Parathyroid adenoma (tissue), 2 donors: ENCODE measurements at regions not wholly inside any gene's neighbourhood (a gene's known extent, or its start where the extent isn't known, plus 50 kb on each side); places are given as distances from the start of the nearest gene placed in this dataset.

Experiments
- H2AFZ ChIP-seq: fragments of 300-600 bp; sonication (generic); one replicate; pipeline ENCODE4 v1.7.0; 2017; ENCODE audit warnings: antibody characterized with exemption, mild to moderate bottlenecking
- H3K27ac ChIP-seq: fragments of 300-600 bp; sonication (generic); one replicate; pipeline ENCODE4 v1.7.0; 2017
- H3K27me3 ChIP-seq: fragments of 300-600 bp; sonication (generic); one replicate; pipeline ENCODE4 v1.7.0; 2017; ENCODE audit warnings: low read length; ENCODE audit not compliant: control insufficient read depth, insufficient read depth
- H3K36me3 ChIP-seq: fragments of 300-600 bp; sonication (generic); one replicate; pipeline ENCODE4 v1.7.0; 2017; ENCODE audit warnings: low read length; ENCODE audit not compliant: control insufficient read depth, insufficient read depth
- H3K4me1 ChIP-seq: fragments of 300-600 bp; sonication (generic); one replicate; pipeline ENCODE4 v1.7.0; 2017; ENCODE audit warnings: control low read depth
- H3K4me2 ChIP-seq: fragments of 300-600 bp; sonication (generic); one replicate; pipeline ENCODE4 v1.7.0; 2017; ENCODE audit warnings: low read length
- H3K4me3 ChIP-seq: fragments of 300-600 bp; sonication (generic); one replicate; pipeline ENCODE4 v1.7.0; 2017; ENCODE audit warnings: low read depth, low read length
- H3K79me2 ChIP-seq: fragments of 300-600 bp; sonication (generic); one replicate; pipeline ENCODE4 v1.7.0; 2017; ENCODE audit warnings: control low read depth
- H3K9ac ChIP-seq: fragments of 300-600 bp; sonication (generic); one replicate; pipeline ENCODE4 v1.7.0; 2017; ENCODE audit warnings: mild to moderate bottlenecking
- H3K9me3 ChIP-seq: fragments of 300-600 bp; sonication (generic); one replicate; pipeline ENCODE4 v1.7.0; 2017; ENCODE audit warnings: low read length; ENCODE audit not compliant: control insufficient read depth
- CTCF ChIP-seq: fragments of 300-600 bp; sonication (generic); IDR thresholded peaks from one replicate; pipeline ENCODE4 v1.7.0; 2017; ENCODE audit warnings: antibody characterized with exemption, mild to moderate bottlenecking
- donor health status: primary hyperparathyroidism.

- no peak overlapping the region for H3K27ac ChIP-seq
- H2AFZ ChIP-seq, result no peak overlapping the region
- H3K4me3 ChIP-seq, result no peak overlapping the region
- no peak overlapping the region for H3K4me2 ChIP-seq
- H3K9me3 ChIP-seq, result no peaks in the 10 kb centered on the region
- no peaks in the 10 kb centered on the region for H3K36me3 ChIP-seq
- no peaks in the 10 kb centered on the region for H3K79me2 ChIP-seq
- no peak overlapping the region for H3K9ac ChIP-seq
- H3K27me3 ChIP-seq, result no peaks in the 10 kb centered on the region
- H3K4me1 ChIP-seq, result no peaks in the 10 kb centered on the region
- TF ChIP-seq CTCF, result no peak
These were observed 176.5 kb downstream of the CTTN start for GRCh38 chr11:70574725-70575347.

GRCh38 chr11:70575396-70576060, 177.2 kb downstream of the CTTN start:
- Histone ChIP-seq H3K36me3 (no peaks in the 10 kb centered on the region), H3K4me1 (no peaks in the 10 kb centered on the region), H3K9ac (no peak overlapping the region), H3K27me3 (no peaks in the 10 kb centered on the region), H3K4me3 (no peak overlapping the region), H3K27ac (no peak overlapping the region), H3K9me3 (no peaks in the 10 kb centered on the region), H2AFZ (no peak overlapping the region), H3K4me2 (no peak overlapping the region), H3K79me2 (no peaks in the 10 kb centered on the region)
- no peak for TF ChIP-seq CTCF

- no peaks in the 10 kb centered on the region for H3K4me1 ChIP-seq
- H3K4me3 ChIP-seq, result no peak overlapping the region
- H3K36me3 ChIP-seq, result no peaks in the 10 kb centered on the region
- no peaks in the 10 kb centered on the region for H3K27me3 ChIP-seq
- H3K9ac ChIP-seq, result no peak overlapping the region
- H3K4me2 ChIP-seq, result no peak overlapping the region
- H3K27ac ChIP-seq, result no peak overlapping the region
- TF ChIP-seq CTCF, result no peak
- H3K79me2 ChIP-seq, result no peaks in the 10 kb centered on the region
- H3K9me3 ChIP-seq, result no peaks in the 10 kb centered on the region
- H2AFZ ChIP-seq, result no peak overlapping the region
These were observed 178.9 kb downstream of the CTTN start for GRCh38 chr11:70577258-70577603.

- H3K4me1 ChIP-seq, result no peaks in the 10 kb centered on the region
- H3K4me2 ChIP-seq, result no peak overlapping the region
- H3K36me3 ChIP-seq, result no peaks in the 10 kb centered on the region
- TF ChIP-seq CTCF, result no peak
- no peak overlapping the region for H3K4me3 ChIP-seq
- no peaks in the 10 kb centered on the region for H3K9me3 ChIP-seq
- H3K79me2 ChIP-seq, result no peaks in the 10 kb centered on the region
- H2AFZ ChIP-seq, result no peak overlapping the region
- no peak overlapping the region for H3K9ac ChIP-seq
- no peaks in the 10 kb centered on the region for H3K27me3 ChIP-seq
- H3K27ac ChIP-seq, result no peak overlapping the region
These were observed 179.6 kb downstream of the CTTN start for GRCh38 chr11:70577948-70578347.

GRCh38 chr11:70578371-70578770, 180.0 kb downstream of the CTTN start:
- H3K4me1 ChIP-seq, result no peaks in the 10 kb centered on the region
- no peaks in the 10 kb centered on the region for H3K36me3 ChIP-seq
- H3K9ac ChIP-seq, result no peak overlapping the region
- H3K27ac ChIP-seq, result no peak overlapping the region
- H3K79me2 ChIP-seq, result no peaks in the 10 kb centered on the region
- no peak overlapping the region for H2AFZ ChIP-seq
- no peak overlapping the region for H3K4me2 ChIP-seq
- no peak overlapping the region for H3K4me3 ChIP-seq
- H3K9me3 ChIP-seq, result no peaks in the 10 kb centered on the region
- H3K27me3 ChIP-seq, result no peaks in the 10 kb centered on the region
- TF ChIP-seq CTCF, result no peak
